Hematopoietic multipotent progenitor cell (in vitro differentiated cells): ENCODE measurements at regions not wholly inside any gene's neighbourhood (a gene's known extent, or its start where the extent isn't known, plus 50 kb on each side); places are given as distances from the start of the nearest gene placed in this dataset.

Experiments
- DNase-seq, 3 donors: peaks; one replicate each; pipeline ENCODE4 v3.0.0-alpha.2; 2011 to 2015; ENCODE audit warnings: low read depth in 2 of 3, low spot score in 2 of 3

DNA sequence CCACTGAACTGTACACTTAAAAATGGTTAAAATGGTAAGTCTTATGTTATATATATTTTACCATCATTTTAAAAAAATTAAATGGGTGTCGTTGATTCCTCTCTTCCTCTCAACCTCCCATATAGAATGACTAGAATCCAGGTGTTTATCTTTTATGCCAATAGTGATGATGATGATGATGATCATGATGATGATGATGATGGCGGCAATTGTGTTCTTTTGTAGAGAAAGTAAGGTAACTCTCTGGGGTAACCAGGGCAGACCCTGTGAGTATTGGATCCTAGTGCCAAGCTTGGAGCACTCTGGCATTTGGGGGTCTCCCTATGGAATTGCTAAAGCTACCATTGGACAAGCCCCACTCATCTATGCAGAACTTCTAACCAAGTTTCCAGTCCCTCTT is 113.6 kb downstream of the GLI2 start:
- no peak for DNase-seq

DNA sequence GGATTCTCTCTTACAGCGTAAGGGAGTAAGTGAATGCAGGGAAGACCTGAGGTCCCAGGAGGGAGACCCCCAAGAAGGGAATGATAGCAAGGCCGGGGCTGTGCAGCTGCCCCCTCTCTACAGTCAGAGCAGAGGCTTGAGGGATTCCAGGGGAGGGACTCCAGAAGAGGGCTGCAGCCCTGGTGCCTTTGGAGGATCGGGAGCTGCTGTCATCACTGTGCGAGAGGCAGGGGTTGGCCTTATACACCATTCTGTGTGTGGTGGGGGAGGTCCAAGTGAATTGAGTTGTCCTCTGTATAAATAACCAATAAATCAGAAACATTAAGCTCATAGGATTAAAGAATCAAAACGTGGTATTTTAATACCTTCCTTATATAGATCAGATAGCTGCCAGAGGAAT is 114.9 kb downstream of the GLI2 start:
- DNase-seq: no peak

DNA sequence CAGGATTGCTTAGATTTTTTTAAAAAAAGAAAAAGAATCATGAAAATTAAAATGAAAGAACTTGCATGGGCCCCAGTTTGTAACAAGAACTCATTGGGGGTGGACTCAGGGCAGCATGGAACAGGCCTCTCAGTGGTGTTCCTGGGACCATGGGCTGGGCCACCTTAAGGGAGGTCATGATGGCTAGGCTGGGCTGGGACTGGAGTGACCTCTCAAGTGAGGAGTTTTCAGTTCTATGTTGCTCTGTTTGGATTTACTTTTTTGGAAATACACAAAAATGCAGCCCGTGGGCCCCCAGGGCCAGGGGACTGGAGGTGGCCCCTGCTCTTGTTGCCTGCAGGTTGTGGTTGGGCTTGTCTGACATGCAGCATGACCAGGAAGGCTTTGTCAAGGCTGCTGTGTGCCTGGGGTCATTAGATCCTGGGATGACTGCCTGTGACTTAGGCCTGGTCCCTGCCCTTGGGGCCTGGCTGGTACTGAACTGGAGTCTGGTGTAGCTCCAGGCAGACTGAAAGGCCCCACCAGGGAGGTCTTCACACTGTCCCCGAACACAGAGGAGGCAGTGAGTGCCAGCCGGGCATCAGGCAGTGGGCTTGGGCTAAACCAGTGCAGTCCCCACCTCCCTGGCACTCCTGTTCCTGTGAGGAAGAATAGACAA is 115.6 kb downstream of the GLI2 start:
- no peak for DNase-seq

DNA sequence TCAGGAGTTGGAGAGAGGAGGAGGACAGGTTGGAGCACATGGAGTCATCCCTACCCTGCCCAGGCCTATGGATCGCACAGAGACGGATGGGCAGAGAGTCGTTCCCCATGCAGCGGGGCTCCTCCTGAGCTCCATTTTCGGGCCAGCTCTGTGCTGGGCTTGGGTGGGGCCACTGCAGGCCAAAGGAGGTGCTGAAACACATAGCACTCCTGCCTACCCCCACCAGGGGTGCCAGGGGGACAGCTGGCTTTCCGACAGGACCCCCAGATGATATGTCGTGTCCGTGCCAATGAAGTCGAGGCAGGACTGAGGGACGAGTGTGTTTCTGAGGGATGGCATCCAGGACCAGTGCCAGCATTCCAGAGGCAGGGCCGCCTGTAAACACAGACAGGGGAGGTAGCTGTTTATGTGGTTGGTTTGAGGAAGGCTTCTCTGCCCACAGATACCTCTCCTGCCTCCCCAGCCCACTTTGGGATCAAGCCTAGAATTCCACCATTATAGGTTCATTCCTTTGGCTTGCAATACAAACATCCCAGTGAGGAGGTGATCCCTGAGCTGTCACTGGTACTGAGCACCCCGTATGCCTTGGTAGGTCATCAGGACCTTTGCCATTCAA is 116.6 kb downstream of the GLI2 start:
- DNase-seq: no peak

DNA sequence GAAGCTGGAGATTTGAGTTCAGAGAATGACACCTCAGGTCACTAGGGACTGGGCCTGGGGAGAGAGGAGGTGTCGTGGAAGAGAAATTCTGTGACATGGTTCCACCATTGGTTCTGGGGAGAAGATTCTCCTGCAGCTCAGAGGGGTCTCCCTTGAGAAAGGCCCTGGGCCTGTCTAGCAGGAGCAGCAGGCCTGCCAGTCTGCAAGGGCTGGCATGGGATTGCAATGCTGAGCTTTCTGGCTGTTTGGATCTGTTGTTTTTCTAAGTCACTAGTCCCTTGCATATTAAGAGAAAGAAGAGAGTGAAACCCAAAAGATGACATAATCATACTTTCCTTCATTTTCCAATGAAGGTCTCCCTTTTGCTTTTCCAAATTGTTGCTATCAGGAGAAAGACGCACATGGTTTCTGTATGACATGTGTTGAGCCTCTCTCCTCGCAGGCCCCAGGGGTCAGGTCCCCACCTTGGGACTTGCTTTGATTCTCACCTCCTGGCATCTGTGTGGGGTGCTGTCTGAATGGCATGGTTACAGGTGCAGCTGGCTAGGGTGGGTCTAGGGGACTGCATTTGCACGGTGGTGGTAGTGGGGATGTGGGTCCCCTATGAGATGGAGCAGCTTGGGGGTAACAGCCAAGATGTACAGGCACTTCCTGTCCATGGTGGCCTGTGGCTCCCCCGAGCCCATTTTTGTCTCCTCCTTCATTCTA is 117.8 kb downstream of the GLI2 start:
- DNase-seq: no peak

DNA sequence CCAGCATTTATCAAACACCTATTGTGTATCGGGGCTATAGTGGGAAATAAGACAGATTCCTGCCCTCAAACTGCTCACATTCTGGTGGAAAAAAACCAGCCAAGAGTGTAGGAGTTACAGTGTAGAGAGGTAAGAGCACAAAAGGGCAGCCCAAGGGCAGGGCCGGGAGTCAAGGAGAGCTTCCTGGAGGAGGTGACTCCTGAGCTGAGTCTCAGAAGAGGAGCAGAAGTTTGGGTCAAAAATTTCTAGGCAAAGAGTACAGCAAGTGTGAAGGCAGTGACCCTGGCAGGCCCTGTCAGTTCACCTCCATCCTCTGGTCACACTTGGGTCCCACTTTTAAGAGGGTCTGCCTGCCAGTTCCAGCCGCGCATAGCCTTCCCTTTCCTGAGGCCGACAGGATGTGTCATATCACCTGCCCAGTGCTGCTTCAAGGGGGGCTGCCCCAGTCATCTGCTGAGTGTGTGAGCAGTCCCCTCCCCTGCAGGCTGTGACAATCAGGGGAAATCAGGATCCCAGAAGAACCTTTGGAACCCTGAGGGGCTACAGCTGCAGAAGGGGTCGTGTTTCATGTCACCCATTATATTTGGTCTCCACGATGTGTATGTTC is 118.4 kb downstream of the GLI2 start:
- DNase-seq: no peak

DNA sequence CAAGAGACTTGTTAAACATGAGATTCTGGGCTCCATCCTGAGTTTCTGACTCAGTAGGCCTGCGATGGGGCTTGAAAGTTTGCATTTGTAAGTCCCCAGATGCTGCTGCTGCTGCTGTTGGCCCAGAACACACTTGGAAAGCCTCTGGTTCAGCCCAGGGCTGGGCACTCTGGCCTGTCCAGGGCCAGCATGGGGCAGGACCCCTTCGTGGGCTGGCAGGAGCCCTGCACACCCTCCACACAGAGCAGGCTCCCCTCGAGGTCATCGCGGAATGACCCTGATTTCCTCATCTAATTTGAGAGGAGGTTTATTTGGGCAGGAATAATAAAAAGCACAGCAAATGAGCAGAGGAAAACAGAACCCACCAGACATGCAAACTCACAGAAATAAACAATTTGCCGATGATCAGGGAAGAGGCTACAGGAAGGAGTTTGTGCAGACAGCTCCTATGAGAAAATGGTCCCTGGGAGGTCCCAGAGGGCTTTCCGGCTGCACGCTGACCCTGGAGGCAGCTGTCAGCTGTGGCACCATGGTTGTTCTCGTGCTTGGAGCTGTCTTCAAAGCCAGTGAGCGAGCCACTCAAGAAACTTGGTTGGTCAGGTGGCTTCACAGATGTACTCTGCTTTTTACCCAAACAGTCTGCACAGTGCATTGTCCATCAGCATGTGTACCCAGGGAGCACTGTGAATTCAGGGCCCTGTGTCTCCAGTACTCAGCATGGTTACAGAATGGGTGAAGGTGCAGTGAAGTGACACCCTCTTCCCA is 119.3 kb downstream of the GLI2 start:
- DNase-seq: no peak

DNA sequence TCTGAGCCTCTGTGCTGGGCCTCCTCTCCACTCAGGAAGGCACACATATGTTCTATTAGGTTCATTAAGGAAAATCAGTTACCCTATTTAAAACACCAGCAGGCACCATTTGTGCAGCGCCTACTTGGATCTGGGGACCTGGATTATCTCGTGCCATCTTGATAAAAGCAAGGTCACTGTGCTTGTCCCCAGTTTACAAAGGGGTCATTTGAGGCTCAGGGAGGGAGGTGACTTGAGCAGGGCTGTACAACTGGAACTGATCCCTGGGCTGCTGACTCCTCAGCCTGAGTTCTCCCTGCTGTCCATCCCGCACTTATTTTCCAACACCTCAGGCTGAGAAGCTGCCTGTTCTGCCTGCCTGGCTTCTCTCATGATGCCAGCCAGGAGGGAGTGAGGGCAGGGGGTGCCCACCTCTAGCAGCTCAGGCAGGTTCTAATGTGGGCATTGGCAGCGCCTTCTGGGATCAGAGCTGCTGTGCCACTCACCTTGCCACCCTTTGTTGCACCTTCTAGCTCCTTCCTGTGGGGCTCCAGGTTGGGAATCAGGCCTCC is 120.3 kb downstream of the GLI2 start:
- no peak for DNase-seq

DNA sequence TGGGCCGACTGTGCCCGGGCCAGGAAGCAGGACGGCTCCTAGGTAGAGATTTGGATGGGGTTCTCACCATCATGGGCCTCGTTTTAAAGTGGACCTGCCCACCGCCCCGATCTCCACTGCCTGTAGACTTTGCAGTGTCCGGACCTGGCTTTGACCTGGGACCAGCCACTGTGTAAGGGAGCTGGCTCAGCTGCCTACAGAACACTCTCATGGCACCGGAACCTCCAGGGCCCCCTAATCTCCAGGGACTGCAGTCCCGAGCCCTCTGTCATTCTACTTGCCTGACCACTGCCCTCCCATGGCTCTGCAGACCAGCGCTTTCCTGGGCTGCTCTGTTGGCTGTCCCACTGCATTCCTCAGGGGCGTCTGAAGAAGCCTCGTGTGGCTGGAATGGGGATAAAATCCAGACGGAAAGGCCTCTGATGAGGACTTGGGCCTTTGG is 120.8 kb downstream of the GLI2 start:
- no peak for DNase-seq

DNA sequence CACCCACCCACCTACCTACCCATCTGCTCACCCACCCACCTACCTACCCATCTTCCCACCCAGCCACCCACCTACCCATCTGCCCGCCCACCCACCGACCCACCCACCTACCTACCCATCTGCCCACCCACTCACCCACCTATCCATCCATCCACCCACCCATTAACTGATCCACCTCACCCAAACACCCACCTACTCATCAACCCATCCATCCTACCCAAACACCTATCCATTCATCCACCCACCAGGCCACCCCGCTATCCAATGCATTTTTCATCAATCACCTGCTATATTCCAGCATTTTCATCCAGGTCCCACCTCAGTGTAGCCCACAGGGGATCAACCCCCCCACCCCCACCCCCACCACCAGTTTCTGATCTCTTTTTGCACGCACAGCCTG is 121.8 kb downstream of the GLI2 start:
- DNase-seq: no peak

DNA sequence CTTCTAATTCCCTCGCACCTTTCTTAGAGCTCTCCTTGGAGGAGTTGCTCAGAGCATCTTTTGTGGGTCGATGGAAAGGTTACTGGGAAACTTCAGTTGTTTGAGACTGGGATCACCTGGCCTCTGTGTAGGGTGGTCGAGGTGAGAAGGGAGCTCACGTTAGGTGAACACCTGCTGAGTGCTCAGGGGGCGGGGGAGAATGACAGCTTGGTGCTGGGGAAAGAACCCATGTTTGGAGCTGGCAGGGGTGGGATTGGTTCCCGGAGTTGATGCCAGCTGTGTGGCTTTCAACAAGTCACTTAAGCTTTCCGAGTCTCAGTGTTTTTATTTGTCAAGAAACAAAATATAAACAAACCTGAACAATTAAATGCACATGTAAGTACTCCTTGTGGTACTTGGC is 122.3 kb downstream of the GLI2 start:
- DNase-seq: no peak

DNA sequence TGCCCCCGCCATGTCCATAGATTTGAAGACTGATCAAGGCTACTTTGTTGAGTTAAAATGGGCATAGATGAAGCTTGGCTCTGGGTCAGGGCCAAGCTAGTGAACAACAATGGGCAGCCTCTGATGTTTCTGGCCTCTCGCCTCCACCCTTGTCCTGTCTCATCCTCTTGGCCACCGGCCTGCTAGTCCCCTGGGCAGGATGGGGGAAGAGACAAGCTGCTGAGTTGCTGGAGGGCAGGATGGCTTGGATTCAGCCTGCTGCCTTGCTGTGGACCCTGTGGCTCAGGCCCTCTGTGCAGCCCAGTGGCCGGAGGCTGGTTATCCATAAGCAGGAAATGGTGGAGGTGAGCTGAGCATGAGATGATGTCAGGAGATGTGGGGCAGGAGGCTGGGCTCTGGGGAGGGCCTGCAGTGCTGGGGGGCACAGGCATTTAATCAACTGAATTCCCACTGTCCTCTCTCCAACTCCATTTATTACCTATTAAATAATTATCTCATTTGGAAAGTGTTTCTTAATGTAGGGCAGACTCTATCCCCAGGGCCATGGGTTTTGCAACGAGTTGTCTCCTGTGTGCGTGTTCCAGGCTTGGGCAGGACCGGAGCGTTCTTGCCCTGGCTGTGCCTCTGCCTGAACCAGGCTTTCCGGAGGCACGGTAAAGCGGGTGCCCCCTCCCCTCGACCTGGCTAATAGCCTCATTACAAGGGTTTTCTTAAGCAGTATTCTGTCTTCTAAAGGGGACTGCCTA is 122.9 kb downstream of the GLI2 start:
- no peak for DNase-seq

DNA sequence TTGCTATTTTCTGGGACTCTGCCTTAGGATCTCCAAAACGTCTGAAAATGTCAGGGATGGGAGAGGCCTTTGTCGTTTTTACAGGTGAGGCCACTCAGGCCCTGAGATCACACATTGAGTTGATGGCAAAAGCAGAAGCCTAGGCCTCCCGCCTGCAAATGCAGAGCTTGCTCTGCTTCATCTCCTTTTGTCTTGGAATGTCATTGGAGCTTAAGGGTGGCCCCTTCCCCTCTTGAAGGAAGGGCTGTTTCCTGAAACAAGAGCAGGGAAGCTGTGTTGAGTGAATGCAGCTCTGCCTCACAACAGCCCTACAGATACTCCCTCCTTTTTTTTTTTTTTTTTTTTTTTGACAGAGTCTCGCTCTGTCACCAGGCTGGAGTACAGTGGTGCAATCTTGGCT is 123.5 kb downstream of the GLI2 start:
- DNase-seq: no peak

DNA sequence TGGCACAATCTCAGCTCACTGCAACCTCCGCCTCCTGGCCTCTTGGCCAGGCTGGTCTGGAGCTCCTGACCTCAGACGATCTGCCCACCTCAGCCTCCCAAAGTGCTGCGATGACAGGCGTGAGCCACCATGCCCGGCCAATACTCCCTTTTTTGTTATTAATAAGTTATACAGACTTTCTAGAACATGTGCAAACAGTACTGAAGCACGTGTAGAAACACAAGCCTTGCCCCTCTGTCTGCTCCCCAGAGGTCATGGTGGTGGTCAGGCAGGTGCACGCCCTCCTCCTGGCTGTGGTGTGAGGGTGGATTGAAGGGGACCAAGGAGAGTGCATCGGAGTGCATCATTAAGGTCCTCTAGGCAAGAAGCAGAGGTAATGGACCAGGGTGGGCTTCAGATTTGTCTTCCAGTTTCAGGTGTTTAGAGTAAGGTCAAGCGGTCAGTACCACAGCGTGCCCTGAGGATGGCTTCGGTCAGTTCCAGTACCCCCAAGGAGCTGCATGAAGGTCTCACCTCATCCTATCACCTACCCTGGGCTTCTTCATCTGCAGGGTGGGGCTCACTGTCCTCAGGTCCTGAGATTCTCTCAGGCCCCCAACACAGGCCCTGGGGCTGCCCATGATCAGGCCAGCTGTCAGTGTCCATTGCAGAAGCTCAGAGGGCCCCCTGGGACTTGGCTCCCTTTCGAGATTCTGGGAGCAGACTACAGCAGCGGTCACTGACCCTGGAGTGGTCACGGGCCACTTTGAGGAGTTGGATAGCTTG is 124.3 kb downstream of the GLI2 start:
- DNase-seq: no peak

DNA sequence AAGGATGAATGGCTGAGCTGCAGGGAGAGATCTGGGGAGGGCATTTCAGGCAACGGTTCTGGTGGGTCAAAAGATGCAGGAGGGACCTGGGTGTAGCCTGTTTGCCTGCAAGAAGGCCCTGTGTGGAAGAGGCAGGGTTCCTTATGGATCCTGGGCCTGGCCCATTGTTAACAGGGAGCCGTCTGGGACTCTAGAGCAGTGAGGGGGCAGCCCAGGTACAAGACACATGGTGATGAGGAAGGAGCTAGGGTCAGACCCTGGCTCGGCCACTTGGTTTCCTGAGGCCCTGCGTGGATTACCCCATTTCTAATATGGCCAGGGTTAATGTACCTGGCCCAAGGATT is 124.9 kb downstream of the GLI2 start:
- DNase-seq: no peak

DNA sequence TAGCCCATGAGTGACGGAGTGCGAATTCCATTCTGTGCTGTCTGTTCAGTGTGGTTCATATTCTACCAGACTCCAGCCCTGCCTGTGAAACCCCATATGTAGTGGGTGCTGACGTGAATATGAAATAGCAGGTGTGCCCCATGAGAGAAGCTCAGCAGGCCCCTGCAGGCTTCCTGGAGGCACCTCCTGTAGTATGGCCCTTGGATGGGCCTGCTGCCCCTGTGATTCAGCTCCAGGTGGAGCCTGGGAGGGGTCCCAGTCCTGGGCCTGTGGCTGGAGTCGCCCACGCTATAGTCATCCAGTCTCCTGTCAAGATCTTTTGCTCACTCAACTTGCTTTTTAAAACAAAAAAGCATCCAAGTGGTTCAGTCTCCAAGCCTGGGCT is 125.5 kb downstream of the GLI2 start:
- no peak for DNase-seq

DNA sequence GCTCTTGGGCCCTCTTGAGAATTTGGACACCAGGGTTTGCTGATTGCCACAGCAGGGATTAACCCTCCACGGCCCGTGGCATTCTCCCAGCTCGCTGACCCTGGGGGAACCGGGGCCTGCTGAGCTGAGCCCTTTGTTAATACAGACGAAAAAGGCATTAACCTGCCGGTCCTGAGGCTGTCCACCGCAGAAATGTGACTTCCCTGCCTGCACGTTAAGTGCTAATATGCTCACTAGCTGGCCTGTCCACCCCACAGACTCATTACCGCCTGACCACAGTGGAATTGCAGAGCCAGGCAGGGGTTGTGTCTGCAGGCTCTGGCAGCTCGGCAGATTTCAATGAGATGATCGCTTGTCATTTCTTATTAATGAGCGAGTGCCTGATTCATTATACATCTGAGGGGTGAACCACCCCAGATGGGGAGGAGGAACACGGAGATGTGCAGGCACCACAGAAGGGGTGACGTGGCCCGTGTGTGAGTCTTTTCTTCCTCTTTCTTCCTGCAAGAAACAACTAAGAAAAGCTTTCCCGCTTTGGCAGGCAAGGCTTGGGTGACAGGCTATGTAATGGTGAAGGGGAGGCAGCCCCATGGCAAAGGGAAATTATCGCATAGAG is 126.0 kb downstream of the GLI2 start:
- no peak for DNase-seq

DNA sequence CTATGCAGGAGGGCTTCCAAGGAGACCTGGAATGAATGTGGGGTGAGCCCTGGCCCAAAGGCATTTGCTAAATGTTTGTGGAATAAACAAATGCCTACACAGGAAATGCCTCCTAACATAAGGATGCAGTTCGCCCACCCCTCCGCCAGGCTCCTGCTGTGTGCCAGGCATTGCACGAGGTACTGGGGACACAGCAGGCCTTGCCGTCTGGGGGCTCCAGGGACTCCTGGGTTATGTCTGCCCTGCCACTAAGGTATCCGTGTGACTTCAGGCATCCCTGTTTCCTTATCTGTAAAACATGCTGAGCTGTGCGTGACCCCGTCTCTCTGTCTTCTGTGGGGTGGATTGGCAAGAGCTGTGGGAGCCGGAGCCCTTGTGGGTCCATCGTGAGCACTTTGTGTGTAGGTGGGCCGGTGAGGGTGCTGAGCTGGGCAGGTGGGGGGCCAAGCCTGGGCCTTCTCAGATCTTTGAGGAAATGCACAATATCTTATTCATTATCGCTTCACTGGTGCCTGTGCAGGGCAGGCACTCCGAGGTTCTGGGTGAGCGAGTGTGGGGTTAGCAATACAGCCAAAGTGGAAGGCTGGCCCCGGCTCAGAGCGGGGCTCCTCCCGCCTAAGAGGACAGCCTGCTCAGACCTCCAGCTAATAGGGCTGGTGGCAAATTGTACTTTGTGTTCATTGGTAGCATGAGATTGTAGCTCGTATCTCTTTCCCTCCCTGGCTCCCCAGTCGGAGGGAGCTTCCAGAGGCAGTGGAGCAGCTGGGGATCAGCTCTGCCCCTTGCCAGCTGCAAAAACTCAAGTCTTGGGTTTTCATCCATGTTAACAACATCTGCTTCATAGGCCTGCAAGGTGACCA is 126.8 kb downstream of the GLI2 start:
- DNase-seq: no peak
